ENCODE measurements at regions not wholly inside any gene's neighbourhood (a gene's known extent, or its start where the extent isn't known, plus 50 kb on each side); places are given as distances from the start of the nearest gene placed in this dataset.

DNA sequence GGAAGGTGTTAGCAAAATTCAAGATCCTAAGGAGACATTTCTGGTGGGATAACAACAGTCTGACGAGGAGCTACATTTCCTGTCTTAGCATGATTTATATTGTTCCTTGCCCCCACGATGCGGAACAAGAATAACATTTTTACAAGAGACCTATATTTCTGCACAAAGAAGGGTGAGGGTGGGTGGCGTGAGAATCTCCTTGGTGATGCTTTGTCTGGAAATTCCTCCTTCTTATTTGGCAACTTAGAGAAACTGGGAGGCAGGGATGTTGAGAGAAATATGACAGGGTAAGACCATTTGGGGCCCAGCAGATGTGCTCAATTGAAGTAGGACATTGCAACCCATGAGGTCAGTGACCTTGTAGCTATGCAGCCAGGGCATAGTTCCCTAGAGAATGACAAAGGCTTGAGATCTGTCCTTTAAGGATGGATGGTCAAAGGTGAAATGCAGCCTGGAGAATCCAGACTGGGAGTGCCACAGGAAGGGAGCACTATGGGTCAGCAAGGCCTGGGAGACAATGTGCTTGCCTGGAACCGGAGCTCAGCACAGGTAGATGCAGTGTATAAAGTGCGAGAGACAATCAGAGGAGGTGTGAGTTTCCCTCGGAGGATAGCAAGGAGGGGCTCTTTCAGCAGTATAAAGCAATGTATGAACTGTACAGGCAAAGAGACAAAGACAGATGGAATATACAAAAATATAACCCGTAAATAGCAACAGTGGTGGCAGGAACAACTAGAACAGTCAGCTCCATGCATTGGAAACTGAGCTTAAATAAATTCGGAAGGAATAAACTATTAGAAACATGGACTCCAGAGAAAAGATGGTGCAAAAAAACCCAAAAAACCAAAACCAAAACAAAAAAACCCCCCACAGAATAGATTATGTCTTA, 317.6 kb upstream of the TBL1XR1 start:
- Histone ChIP-seq H3K4me1 (ENCODE audit: control insufficient read depth, extremely low read depth, insufficient read depth, low read length) (peaks cover 13% of the 10 kb centered on the region), H3K9ac (replicated peaks; ENCODE audit: extremely low read depth, insufficient read depth, low read length) (no peak overlapping the region), H3K36me3 (ENCODE audit: control insufficient read depth in 2 of 2, extremely low read depth in 1 of 2, insufficient read depth in 2 of 2, low read length in 2 of 2) (no peaks in the 10 kb centered on the region), H3K9me3 (replicated peaks; ENCODE audit: control insufficient read depth, insufficient read depth, low read length) (no peaks in the 10 kb centered on the region), H4K20me1 (replicated peaks; ENCODE audit: control insufficient read depth, extremely low read depth, insufficient read depth, low read length) (no peaks in the 10 kb centered on the region), H3K79me2 (ENCODE audit: control insufficient read depth, insufficient read depth, low read length) (no peaks in the 10 kb centered on the region), H3K4me2 (ENCODE audit: insufficient read depth, low read length) (no peak overlapping the region), H3K27me3 (ENCODE audit: control insufficient read depth in 2 of 2, insufficient read depth in 2 of 2, low read length in 2 of 2) (no peaks in the 10 kb centered on the region), H3K4me3 (replicated peaks in 1 of 3; ENCODE audit: insufficient read depth in 1 of 3, low read depth in 1 of 3, low read length in 3 of 3) (no peak overlapping the region), H2AFZ (ENCODE audit: low read depth, low read length) (no peak overlapping the region), H3K27ac (ENCODE audit: insufficient read depth, low read depth, low read length) (no peak overlapping the region), H3K9me1 (replicated peaks; ENCODE audit: control insufficient read depth, extremely low read depth, insufficient read depth, low read length) (no peaks in the 10 kb centered on the region)
- ChIA-PET CTCF (interaction anchor here (1.0 to 1.5 kb wide), 3 partner anchors 8 to 302 kb away, joined by 3 to 4 read pairs (median 4); no protein-coding TSS in a partner anchor), POLR2A (no interaction called here)
- intact Hi-C loops (cut with micrococcal nuclease): no loop called here
- TF ChIP-seq FOS (IDR thresholded peaks at IDR 0.05; ENCODE audit: borderline replicate concordance, insufficient read depth, low read length) (no peak), MAX (IDR thresholded peaks at IDR 0.05; ENCODE audit: insufficient read depth, insufficient read length) (no peak), JUN (IDR thresholded peaks at IDR 0.05; ENCODE audit: borderline replicate concordance, insufficient read depth, insufficient read length, low read depth) (no peak), EZH2 (IDR thresholded peaks at IDR 0.05; ENCODE audit: borderline replicate concordance, low read depth, low read length, severe bottlenecking) (no peak)
- TF ChIP-seq, protein P1, sequence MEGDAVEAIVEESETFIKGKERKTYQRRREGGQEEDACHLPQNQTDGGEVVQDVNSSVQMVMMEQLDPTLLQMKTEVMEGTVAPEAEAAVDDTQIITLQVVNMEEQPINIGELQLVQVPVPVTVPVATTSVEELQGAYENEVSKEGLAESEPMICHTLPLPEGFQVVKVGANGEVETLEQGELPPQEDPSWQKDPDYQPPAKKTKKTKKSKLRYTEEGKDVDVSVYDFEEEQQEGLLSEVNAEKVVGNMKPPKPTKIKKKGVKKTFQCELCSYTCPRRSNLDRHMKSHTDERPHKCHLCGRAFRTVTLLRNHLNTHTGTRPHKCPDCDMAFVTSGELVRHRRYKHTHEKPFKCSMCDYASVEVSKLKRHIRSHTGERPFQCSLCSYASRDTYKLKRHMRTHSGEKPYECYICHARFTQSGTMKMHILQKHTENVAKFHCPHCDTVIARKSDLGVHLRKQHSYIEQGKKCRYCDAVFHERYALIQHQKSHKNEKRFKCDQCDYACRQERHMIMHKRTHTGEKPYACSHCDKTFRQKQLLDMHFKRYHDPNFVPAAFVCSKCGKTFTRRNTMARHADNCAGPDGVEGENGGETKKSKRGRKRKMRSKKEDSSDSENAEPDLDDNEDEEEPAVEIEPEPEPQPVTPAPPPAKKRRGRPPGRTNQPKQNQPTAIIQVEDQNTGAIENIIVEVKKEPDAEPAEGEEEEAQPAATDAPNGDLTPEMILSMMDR (IDR thresholded peaks at IDR 0.05; ENCODE audit: extremely low read depth in 1 of 2, insufficient read depth in 1 of 2, low read depth in 1 of 2, low read length in 2 of 2): no peak
- FAIRE-seq: no peak
- dilution Hi-C loops (cut with MboI; ENCODE audit: extremely low pct_ligation_motif_present, low sequenced_read_pairs): no loop called here
- no TSS peak for BruUV-seq (replicated peaks)
- DNase-seq (ENCODE audit: low read depth, low spot score): no peak
